Uterus (tissue), 3 donors: ENCODE measurements at regions not wholly inside any gene's neighbourhood (a gene's known extent, or its start where the extent isn't known, plus 50 kb on each side); places are given as distances from the start of the nearest gene placed in this dataset.

ENCODE experiments used
- DNase-seq, 2 donors: peaks; one replicate each; pipeline ENCODE4 v3.0.0-alpha.2; 2019 to 2020
- H3K27ac ChIP-seq, 2 donors: fragments of 200-600 bp; sonication (generic); 1 replicate in 1 of 2; 2 replicates in 1 of 2; pipeline ENCODE4 v1.5.1; 2016 to 2018
- H3K27me3 ChIP-seq, 2 donors: fragments of 200-600 bp; sonication (generic); one replicate each; pipeline ENCODE4 v1.5.1; 2018 to 2019; ENCODE audit warnings: control low read depth in 1 of 2
- H3K36me3 ChIP-seq, 2 donors: fragments of 200-600 bp; sonication (generic); one replicate each; pipeline ENCODE4 v1.5.1; 2019; ENCODE audit warnings: control low read depth in 1 of 2
- H3K4me1 ChIP-seq, 2 donors: fragments of 200-600 bp; sonication (generic); one replicate each; pipeline ENCODE4 v1.5.1; 2018 to 2019; ENCODE audit warnings: control low read depth in 1 of 2
- H3K4me3 ChIP-seq, 2 donors: fragments of 200-600 bp; sonication (generic); 1 replicate in 1 of 2; 2 replicates in 1 of 2; pipeline ENCODE4 v1.5.1; 2018 to 2019; ENCODE audit warnings: mild to moderate bottlenecking in 1 of 2
- H3K9me3 ChIP-seq, 2 donors: fragments of 200-600 bp; sonication (generic); one replicate each; pipeline ENCODE4 v1.5.1; 2019; ENCODE audit warnings: control low read depth in 1 of 2
- CTCF ChIP-seq, 4 experiments: fragments of 200-600 bp in 2 of 4; fragments of 450-650 bp in 2 of 4; sonication (generic) in 2 of 4; IDR thresholded peaks; one replicate each; pipeline ENCODE4 v1.5.1; 2016 to 2019; ENCODE audit warnings: antibody characterized with exemption in 4 of 4, mild to moderate bottlenecking in 2 of 4, moderate library complexity in 1 of 4
- POLR2A ChIP-seq, 2 donors: fragments of 450-650 bp; IDR thresholded peaks; one replicate each; pipeline ENCODE4 v1.6.1; 2016; ENCODE audit warnings: antibody characterized with exemption in 2 of 2, mild to moderate bottlenecking in 1 of 2, moderate library complexity in 1 of 2
- intact Hi-C: fragments of 100-400 bp; cut with DNase I; formaldehyde crosslinking; loops from one replicate; pipeline ENCODE4 v1.15.1; 2023; ENCODE audit warnings: low total_unique reads
- donor health status: DM: yes; HTN: yes; CAD: no.

GRCh38 chr4:89561048-89561447 lies 253.4 kb upstream of the GPRIN3 start:
- TF ChIP-seq CTCF (IDR thresholded peaks at IDR 0.05) = no peak
- TF ChIP-seq POLR2A (IDR thresholded peaks at IDR 0.05) = no peak
- Histone ChIP-seq H3K4me3 (no peak overlapping the region), H3K27ac (no peak overlapping the region), H3K4me1 (no peaks in the 10 kb centered on the region), H3K27me3 (no peaks in the 10 kb centered on the region), H3K36me3 (no peaks in the 10 kb centered on the region), H3K9me3 (no peaks in the 10 kb centered on the region)
- intact Hi-C loops = no loop called here
- DNase-seq = no peak

- Histone ChIP-seq H3K36me3 (no peaks in the 10 kb centered on the region), H3K4me1 (no peaks in the 10 kb centered on the region), H3K4me3 (no peak overlapping the region), H3K9me3 (no peaks in the 10 kb centered on the region), H3K27me3 (no peaks in the 10 kb centered on the region), H3K27ac (no peak overlapping the region)
- DNase-seq = no peak
- intact Hi-C loops = no loop called here
- TF ChIP-seq CTCF (IDR thresholded peaks at IDR 0.05) (peak in 1 of 4 experiments; percentile 9), POLR2A (IDR thresholded peaks at IDR 0.05) (no peak)
Measured at GRCh38 chr4:89558147-89558546, 250.5 kb upstream of the GPRIN3 start.

- Histone ChIP-seq H3K27me3 (no peaks in the 10 kb centered on the region), H3K36me3 (no peaks in the 10 kb centered on the region), H3K9me3 (no peaks in the 10 kb centered on the region), H3K27ac (no peak overlapping the region), H3K4me3 (no peak overlapping the region), H3K4me1 (no peaks in the 10 kb centered on the region)
- intact Hi-C loops = no loop called here
- TF ChIP-seq CTCF (IDR thresholded peaks at IDR 0.05) (no peak), POLR2A (IDR thresholded peaks at IDR 0.05) (no peak)
- no peak for DNase-seq
Measured at GRCh38 chr4:89556601-89557305, 249.2 kb upstream of the GPRIN3 start.

GRCh38 chr4:89551191-89551590 lies 243.6 kb upstream of the GPRIN3 start:
- H3K27ac ChIP-seq = no peak overlapping the region
- H3K9me3 ChIP-seq = no peaks in the 10 kb centered on the region
- TF ChIP-seq POLR2A (IDR thresholded peaks at IDR 0.05) (no peak), CTCF (IDR thresholded peaks at IDR 0.05) (no peak)
- H3K27me3 ChIP-seq = no peaks in the 10 kb centered on the region
- no peak overlapping the region for H3K4me3 ChIP-seq
- intact Hi-C loops = no loop called here
- no peaks in the 10 kb centered on the region for H3K4me1 ChIP-seq
- DNase-seq = no peak
- H3K36me3 ChIP-seq = no peaks in the 10 kb centered on the region

- H3K4me1 ChIP-seq = no peaks in the 10 kb centered on the region
- intact Hi-C loops = no loop called here
- H3K27me3 ChIP-seq = no peaks in the 10 kb centered on the region
- H3K4me3 ChIP-seq = no peak overlapping the region
- H3K27ac ChIP-seq = no peak overlapping the region
- DNase-seq = no peak
- TF ChIP-seq CTCF (IDR thresholded peaks at IDR 0.05) = no peak
- no peak for TF ChIP-seq POLR2A (IDR thresholded peaks at IDR 0.05)
- no peaks in the 10 kb centered on the region for H3K9me3 ChIP-seq
- H3K36me3 ChIP-seq = no peaks in the 10 kb centered on the region
Measured at GRCh38 chr4:89549907-89550306, 242.3 kb upstream of the GPRIN3 start.
